ENCODE measurements at regions not wholly inside any gene's neighbourhood (a gene's known extent, or its start where the extent isn't known, plus 50 kb on each side); places are given as distances from the start of the nearest gene placed in this dataset.

GRCh38 chr3:94869059-94869547 is 806.2 kb downstream of the NSUN3 start:
- TF ChIP-seq SUZ12 (IDR thresholded peaks at IDR 0.05; ENCODE audit: extremely low read depth, insufficient read depth, insufficient read length) = no peak
- TF ChIP-seq YY1 (IDR thresholded peaks at IDR 0.05; ENCODE audit: insufficient read depth, insufficient read length) = no peak
